MV-4-11 (cell line): ENCODE measurements at regions not wholly inside any gene's neighbourhood (a gene's known extent, or its start where the extent isn't known, plus 50 kb on each side); places are given as distances from the start of the nearest gene placed in this dataset.
"Not testable (repeated sequence)": the region's sequence is repeated elsewhere in the genome, so short reads cannot be mapped to it uniquely, and the experiment has no call there.

Source experiments
- DNase-seq: peaks from one replicate; lab custom pipeline; 2025; lab: John Stamatoyannopoulos, UW

DNA sequence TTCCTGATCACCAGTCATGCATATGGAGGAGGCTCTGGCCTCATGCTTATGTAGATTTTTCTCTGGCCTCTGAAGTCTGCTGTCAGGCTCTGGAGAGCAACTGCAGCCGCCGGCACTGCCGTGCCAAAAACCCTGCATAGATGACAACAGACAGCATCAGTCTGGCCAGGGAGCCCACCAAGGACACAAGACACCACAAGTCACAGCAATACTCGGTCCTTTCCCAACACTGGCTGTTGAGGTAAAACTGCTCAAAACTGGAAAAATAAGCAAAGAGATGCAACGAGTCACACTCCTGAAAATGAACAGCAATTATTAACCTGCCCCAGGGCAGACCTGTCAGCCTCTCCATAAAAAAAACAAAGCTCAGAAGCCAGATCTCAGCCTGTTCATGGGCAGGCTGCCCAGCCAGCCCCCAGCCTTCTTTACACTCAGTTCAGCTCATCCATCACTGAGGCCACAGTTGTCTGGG lies 186.0 kb upstream of the RAB6C start:
- no peak for DNase-seq

GRCh38 chr2:129794116-129794515 lies 185.3 kb upstream of the RAB6C start:
- DNase-seq = no peak

DNA sequence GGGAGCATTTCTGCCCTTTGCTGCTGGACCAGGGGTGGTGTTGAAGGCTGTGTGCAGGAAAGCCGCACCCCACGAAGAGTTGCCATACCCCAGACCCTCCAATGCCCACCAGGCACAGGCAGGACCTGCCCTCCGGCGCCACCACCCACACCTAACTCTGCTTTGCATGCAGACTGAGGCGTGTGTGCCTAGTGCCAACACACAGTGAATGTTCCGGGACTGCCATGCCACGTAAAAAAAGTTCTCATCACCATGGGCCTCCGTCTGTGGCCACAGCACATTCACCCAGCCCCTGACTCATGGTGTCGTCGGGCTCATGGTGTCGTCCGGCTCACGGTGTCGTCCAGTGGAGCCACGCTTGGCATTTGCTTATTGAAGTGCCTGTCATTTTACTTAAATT lies 184.9 kb upstream of the RAB6C start:
- no peak for DNase-seq

GRCh38 chr2:129796225-129796624 lies 183.2 kb upstream of the RAB6C start:
- DNase-seq = no peak

DNA sequence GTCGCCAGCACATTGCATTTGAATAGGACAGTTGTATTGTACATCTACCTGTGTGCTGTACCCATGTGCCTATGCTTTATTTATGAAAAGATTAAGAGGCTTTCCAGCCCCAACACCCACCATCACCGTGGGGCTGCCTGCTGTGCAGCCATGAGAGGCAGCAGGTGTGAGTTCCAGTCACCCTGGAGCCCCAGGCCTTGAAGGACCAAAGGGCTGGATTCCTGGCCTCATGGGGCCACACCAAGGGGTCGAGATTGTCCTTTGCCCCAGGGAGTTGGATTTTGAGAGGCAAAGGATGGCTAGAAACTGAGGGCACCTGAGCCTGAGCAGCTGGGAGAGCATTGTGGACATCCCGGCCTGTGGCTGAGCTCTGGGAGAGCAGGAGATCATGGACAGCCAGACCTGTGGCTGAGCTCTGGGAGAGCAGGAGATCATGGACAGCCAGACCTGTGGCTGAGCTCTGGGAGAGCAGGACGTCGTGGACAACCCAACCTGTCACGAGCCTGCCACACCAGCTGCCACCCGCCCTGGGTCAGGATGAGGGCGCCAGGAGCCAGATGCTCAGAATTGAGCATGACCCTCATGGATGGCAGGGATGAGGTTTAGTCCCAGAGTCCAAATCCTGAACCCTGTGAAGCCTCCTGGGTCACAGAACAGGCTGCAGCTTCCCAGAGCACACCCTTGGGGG lies 182.5 kb upstream of the RAB6C start:
- DNase-seq = no peak

DNA sequence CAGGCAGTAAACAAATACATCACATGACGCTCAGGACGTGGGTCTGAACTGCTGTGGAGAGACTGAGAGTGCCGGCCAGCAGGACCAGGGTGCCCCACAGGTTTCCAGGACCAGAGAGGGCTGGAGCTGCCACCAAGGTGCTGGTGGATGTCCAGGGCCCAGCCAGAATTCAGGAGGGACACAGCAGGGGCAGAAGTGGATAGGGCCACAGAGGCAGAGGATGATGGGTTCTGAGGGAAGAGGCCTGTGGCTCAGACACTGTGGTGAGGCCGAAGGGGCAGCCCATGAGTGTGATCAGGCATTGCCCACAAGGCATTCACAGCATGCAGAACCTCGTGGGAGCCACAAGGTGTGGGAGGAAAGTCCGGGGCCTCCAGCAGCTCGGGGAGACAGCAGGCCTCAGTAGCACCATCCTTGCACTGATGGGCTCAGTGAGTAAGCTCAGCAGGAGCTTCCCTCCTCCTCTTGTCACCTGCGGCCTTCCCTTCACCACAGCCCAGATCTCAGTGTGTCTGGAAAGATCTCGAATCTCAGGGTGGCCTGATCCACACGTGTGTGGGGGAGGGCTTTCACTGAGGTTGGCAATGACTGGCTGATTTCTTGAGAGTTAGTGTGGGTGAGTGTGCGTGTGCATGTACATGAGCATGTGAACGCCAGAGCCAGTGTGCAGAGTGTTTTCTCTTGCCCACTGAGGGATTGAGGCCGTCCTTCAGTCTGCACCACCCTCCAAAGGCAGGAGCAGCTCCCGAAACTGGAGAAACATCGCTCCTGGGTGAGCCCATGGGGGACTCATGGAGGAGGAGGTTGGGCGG lies 181.8 kb upstream of the RAB6C start:
- DNase-seq = no peak

DNA sequence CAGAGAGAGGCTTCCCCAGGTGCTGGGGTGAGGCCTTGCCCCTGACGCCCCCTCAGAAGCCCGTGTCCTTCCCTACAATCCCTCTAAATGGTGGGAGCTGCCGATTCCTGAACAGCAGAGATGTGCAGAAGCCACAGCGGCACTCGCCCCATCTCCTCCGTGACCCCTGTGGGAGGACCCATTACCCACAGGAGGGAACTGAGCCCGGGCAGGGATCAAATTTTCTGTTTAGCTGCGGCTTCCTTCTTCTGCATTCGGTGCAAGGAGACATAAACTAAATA lies 181.2 kb upstream of the RAB6C start:
- DNase-seq = peak; percentile 72

- DNase-seq = no peak
Measured at GRCh38 chr2:129798626-129799025, 180.8 kb upstream of the RAB6C start.

- no peak for DNase-seq
Measured at GRCh38 chr2:129799036-129799958, 180.2 kb upstream of the RAB6C start.

DNA sequence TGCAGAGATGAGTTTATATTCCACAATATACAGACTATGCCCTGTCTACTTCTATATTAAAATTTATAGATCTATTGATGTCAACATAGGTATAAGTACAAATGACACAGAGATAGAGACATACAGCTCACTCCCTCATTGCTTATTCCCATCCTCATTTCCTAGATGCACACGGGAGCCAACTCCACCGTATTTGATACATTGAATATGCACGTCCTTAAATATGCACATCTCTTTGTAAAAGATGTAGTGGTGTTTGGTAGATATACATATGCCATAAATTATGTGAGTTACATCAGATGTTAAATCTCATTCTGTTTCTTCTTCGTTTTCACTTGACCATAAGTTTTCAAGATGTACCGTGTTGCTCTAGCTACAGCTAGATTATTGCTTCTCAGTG lies 179.2 kb upstream of the RAB6C start:
- no peak for DNase-seq

- no peak for DNase-seq
Measured at GRCh38 chr2:129800686-129801085, 178.8 kb upstream of the RAB6C start.

- no peak for DNase-seq
Measured at GRCh38 chr2:129801575-129801974, 177.9 kb upstream of the RAB6C start.

DNA sequence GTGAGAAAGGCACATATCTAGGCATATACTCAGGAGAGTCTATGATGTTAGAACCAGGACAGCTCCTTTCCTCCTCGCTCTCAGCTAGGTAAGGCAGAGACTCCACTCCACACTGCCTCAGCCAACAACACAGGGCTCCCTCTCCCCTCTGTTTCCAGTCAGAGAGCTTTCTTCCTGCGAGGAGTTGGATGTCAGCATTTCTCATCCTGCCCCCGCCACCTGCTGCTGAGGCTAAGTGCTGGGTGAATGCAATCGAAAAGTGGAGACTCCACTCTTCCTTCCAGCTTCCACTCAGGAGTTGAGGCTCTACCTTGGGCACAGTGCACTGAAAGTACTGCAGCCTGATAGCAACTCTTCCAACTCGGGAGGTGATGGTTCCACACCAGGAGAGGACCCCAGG lies 177.2 kb upstream of the RAB6C start:
- DNase-seq = no peak

DNA sequence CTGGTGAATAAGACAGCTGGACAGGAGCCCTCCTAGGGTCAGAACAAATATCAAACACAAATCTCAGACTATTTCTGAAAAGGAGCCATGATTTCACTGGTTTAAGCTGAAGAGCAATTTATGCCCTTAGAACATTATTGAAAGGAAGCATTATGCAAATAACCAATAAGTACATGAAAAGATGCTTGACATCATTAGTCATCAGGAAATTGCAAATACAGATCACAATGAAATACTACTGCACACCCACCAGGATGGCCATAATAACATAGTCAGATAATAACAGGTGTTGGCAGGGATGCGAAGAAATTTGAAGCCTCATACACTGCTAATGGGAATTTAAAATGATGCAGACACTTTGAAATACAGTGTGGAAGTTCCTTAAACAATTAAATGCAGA lies 176.4 kb upstream of the RAB6C start:
- no peak for DNase-seq

- DNase-seq = no peak
Measured at GRCh38 chr2:129803871-129804270, 175.6 kb upstream of the RAB6C start.

GRCh38 chr2:129805899-129806298 lies 173.6 kb upstream of the RAB6C start:
- no peak for DNase-seq

DNA sequence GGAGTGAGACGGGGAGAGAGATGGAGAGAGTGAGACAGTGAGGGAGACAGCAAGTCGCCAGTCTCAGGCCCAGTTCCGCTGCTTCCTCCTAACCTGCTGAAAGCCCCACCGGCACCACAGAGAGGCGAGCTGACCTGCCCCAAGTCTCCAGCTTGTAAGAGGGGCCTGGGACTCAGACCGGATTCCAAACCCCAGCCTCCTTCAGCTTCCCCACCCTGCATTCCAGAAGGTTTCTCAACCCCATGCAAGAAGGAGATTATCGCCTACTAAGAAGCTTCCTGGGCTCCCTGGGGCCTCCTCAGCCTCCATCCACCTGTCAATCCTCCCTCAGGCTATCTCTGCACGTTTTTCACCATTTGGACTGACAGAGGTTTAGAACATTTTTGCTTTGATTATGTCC lies 173.1 kb upstream of the RAB6C start:
- no peak for DNase-seq

DNA sequence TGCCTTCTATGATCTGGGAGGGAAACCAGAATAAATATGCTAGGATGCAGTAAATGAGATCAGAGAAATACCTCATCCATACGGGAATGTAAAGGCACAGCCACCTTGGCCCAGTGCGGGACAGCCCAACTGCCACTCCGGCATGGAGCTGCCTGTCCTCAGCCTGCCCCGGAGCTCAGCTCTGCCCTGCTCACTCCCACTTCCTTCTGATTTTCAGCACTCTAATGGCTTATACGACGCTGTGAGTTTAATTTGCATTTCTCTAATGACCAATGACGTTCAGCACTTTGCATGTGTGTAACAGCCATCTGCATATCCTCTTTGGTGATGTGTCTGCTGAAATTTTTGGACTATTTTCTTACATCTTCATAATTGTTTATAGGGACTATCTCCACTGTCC lies 172.5 kb upstream of the RAB6C start:
- DNase-seq = no peak

- not testable (repeated sequence) for DNase-seq
Measured at GRCh38 chr2:129807642-129808338, 171.7 kb upstream of the RAB6C start.

GRCh38 chr2:129810521-129810920 lies 168.9 kb upstream of the RAB6C start:
- no peak for DNase-seq

- peak; percentile 100 for DNase-seq
Measured at GRCh38 chr2:129812071-129812470, 167.4 kb upstream of the RAB6C start.

DNA sequence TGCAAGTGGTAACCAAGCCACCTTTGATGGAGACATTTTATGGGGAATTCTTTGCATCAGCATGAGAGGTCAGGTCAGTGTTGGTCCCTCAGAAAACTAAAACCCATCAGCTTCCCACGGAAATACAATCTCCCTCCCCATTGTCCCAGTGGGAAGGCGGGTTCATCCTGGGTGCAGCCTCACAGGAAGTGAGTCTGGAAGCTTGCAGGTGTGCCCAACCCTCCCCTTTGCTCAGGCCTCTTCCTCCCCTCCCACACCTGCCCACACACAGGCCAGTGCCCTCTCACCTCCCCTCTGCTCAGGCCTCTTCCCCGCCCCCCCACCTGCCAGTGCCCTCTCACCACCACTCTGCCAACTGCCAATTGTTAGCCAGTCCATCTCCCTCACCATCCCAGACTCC lies 166.8 kb upstream of the RAB6C start:
- DNase-seq = no peak
